Brain microvascular endothelial cell (primary cell): ENCODE measurements at regions not wholly inside any gene's neighbourhood (a gene's known extent, or its start where the extent isn't known, plus 50 kb on each side); places are given as distances from the start of the nearest gene placed in this dataset.

Experiments
- DNase-seq: peaks from one replicate; pipeline ENCODE4 v3.0.0-alpha.2; 2020
- H3K27ac ChIP-seq: fragments of 250-450 bp; sonication (Bioruptor Pico); 2 replicates; pipeline ENCODE4 v1.5.1; 2020; ENCODE audit warnings: mild to moderate bottlenecking, moderate library complexity
- H3K27me3 ChIP-seq: fragments of 250-450 bp; sonication (Bioruptor Pico); replicated peaks from 2 replicates; pipeline ENCODE4 v1.5.1; 2020; ENCODE audit warnings: mild to moderate bottlenecking
- H3K36me3 ChIP-seq: fragments of 250-450 bp; sonication (Bioruptor Pico); replicated peaks from 2 replicates; pipeline ENCODE4 v1.5.1; 2020; ENCODE audit warnings: mild to moderate bottlenecking
- H3K4me3 ChIP-seq: 2 replicates; pipeline ENCODE4 v1.5.1; 2011; ENCODE audit warnings: low read depth, mild to moderate bottlenecking, control low read depth, low read length, moderate library complexity
- CTCF ChIP-seq: IDR thresholded peaks from 2 replicates; pipeline ENCODE4 v1.5.1; 2011; ENCODE audit warnings: low read depth, mild to moderate bottlenecking, moderate library complexity, low read length, control low read depth, inconsistent platforms; ENCODE audit errors: missing control alignments
- in situ Hi-C: cut with HindIII; loops from 2 replicates; pipeline ENCODE4 v1.10.0; 2017; ENCODE audit warnings: low sequenced_read_pairs, low pct_ligation_motif_present

- Histone ChIP-seq H3K27me3 (no peaks in the 10 kb centered on the region), H3K4me3 (no peak overlapping the region), H3K36me3 (no peaks in the 10 kb centered on the region), H3K27ac (no peak overlapping the region)
- TF ChIP-seq CTCF = no peak
- DNase-seq = no peak
- in situ Hi-C loops = no loop called here
Observed at GRCh38 chr22:27538666-27539065, 262.9 kb downstream of the MN1 start.

- in situ Hi-C loops = no loop called here
- Histone ChIP-seq H3K27ac (no peak overlapping the region), H3K36me3 (no peaks in the 10 kb centered on the region), H3K4me3 (no peak overlapping the region), H3K27me3 (no peaks in the 10 kb centered on the region)
- no peak for TF ChIP-seq CTCF
- no peak for DNase-seq
Observed at GRCh38 chr22:27540247-27540646, 261.3 kb downstream of the MN1 start.

GRCh38 chr22:27540656-27541396 is 260.7 kb downstream of the MN1 start:
- TF ChIP-seq CTCF = no peak
- in situ Hi-C loops = no loop called here
- Histone ChIP-seq H3K27me3 (no peaks in the 10 kb centered on the region), H3K36me3 (no peaks in the 10 kb centered on the region), H3K4me3 (no peak overlapping the region), H3K27ac (no peak overlapping the region)
- DNase-seq = no peak

GRCh38 chr22:27541836-27542235 is 259.7 kb downstream of the MN1 start:
- no peak for DNase-seq
- H3K4me3 ChIP-seq = no peak overlapping the region
- no peak overlapping the region for H3K27ac ChIP-seq
- in situ Hi-C loops = no loop called here
- H3K27me3 ChIP-seq = no peaks in the 10 kb centered on the region
- H3K36me3 ChIP-seq = no peaks in the 10 kb centered on the region
- no peak for TF ChIP-seq CTCF

- Histone ChIP-seq H3K27me3 (no peaks in the 10 kb centered on the region), H3K4me3 (no peak overlapping the region), H3K36me3 (no peaks in the 10 kb centered on the region), H3K27ac (no peak overlapping the region)
- no peak for DNase-seq
- in situ Hi-C loops = no loop called here
- no peak for TF ChIP-seq CTCF
Observed at GRCh38 chr22:27542602-27543001, 259.0 kb downstream of the MN1 start.

- in situ Hi-C loops = no loop called here
- no peaks in the 10 kb centered on the region for H3K36me3 ChIP-seq
- no peak overlapping the region for H3K27ac ChIP-seq
- TF ChIP-seq CTCF = no peak
- H3K4me3 ChIP-seq = no peak overlapping the region
- H3K27me3 ChIP-seq = no peaks in the 10 kb centered on the region
- no peak for DNase-seq
Observed at GRCh38 chr22:27543460-27543859, 258.1 kb downstream of the MN1 start.
